HG03378 (cell line): ENCODE measurements at regions not wholly inside any gene's neighbourhood (a gene's known extent, or its start where the extent isn't known, plus 50 kb on each side); places are given as distances from the start of the nearest gene placed in this dataset.
"Not testable (repeated sequence)": the region's sequence is repeated elsewhere in the genome, so short reads cannot be mapped to it uniquely, and the experiment has no call there.

Experiments
- ATAC-seq: cut with Tn5 transposase; IDR thresholded peaks from one replicate; pipeline ENCODE4 v1.9.1; 2021; ENCODE audit warnings: mild to moderate bottlenecking, moderate library complexity; ENCODE audit not compliant: unreplicated experiment

- ATAC-seq: no peak
Measured at GRCh38 chr5:32534041-32534440, 51.3 kb upstream of the SUB1 start.

GRCh38 chr5:32531885-32532520, 53.4 kb upstream of the SUB1 start:
- ATAC-seq: peak; percentile 49

GRCh38 chr5:32527321-32527720, 58.0 kb upstream of the SUB1 start:
- ATAC-seq: not testable (repeated sequence)

- no peak for ATAC-seq
Measured at GRCh38 chr5:32526810-32527209, 58.5 kb upstream of the SUB1 start.

- no peak for ATAC-seq
Measured at GRCh38 chr5:32523625-32524024, 61.7 kb upstream of the SUB1 start.

- ATAC-seq: no peak
Measured at GRCh38 chr5:32522429-32523143, 62.8 kb upstream of the SUB1 start.

- ATAC-seq: no peak
Measured at GRCh38 chr5:32521481-32521880, 63.9 kb upstream of the SUB1 start.

GRCh38 chr5:32520972-32521371, 64.4 kb upstream of the SUB1 start:
- ATAC-seq: no peak

- no peak for ATAC-seq
Measured at GRCh38 chr5:32520356-32520755, 65.0 kb upstream of the SUB1 start.

GRCh38 chr5:32519508-32519907, 65.8 kb upstream of the SUB1 start:
- ATAC-seq: no peak

- ATAC-seq: no peak
Measured at GRCh38 chr5:32514806-32515205, 70.3 kb upstream of the ZFR start.

GRCh38 chr5:32512926-32513325, 68.4 kb upstream of the ZFR start:
- no peak for ATAC-seq

- ATAC-seq: no peak
Measured at GRCh38 chr5:32511776-32512374, 67.3 kb upstream of the ZFR start.

- no peak for ATAC-seq
Measured at GRCh38 chr5:32510860-32511259, 66.3 kb upstream of the ZFR start.

GRCh38 chr5:32508806-32509805, 64.6 kb upstream of the ZFR start:
- ATAC-seq: no peak

- no peak for ATAC-seq
Measured at GRCh38 chr5:32507738-32508434, 63.3 kb upstream of the ZFR start.

- ATAC-seq: no peak
Measured at GRCh38 chr5:32506799-32507198, 62.3 kb upstream of the ZFR start.

- no peak for ATAC-seq
Measured at GRCh38 chr5:32506201-32506661, 61.7 kb upstream of the ZFR start.

- no peak for ATAC-seq
Measured at GRCh38 chr5:32505756-32506155, 61.2 kb upstream of the ZFR start.

- ATAC-seq: no peak
Measured at GRCh38 chr5:32504989-32505596, 60.6 kb upstream of the ZFR start.
